ENCODE measurements at regions not wholly inside any gene's neighbourhood (a gene's known extent, or its start where the extent isn't known, plus 50 kb on each side); places are given as distances from the start of the nearest gene placed in this dataset.
A peak's percentile ranks its signal among the peaks of the same experiment; 100 is the strongest.

DNA sequence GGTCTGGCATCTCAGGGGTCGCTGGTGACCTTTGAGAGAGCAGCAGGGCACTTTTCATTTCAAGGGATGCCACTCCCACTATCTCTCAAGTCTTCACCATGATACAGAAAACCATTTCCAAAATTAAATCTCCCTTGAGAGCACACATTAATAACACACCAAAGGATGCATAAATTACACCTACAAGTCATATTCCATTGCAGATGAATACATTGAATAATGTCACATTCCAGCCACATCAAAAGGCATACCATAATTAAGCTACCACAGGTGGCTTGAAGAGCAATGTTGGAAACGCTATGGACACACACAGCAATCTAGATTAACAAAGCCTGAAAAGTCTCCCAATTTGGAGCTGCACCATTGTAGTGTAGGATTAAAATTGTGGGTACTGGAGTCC is 353.3 kb upstream of the ZMIZ1 start:
- intact Hi-C loops (cut with DNase I; ENCODE audit: low total_unique reads) (no loop called here), in situ Hi-C loops (cut with MboI; ENCODE audit: low sequenced_read_pairs in 4 of 4) (no loop called here)
- ATAC-seq (no peak), DNase-seq (no peak)
- H3K36me3 ChIP-seq = no peaks in the 10 kb centered on the region
- TF ChIP-seq POLR2A (IDR thresholded peaks at IDR 0.05) = no peak
- TF ChIP-seq, protein P1, sequence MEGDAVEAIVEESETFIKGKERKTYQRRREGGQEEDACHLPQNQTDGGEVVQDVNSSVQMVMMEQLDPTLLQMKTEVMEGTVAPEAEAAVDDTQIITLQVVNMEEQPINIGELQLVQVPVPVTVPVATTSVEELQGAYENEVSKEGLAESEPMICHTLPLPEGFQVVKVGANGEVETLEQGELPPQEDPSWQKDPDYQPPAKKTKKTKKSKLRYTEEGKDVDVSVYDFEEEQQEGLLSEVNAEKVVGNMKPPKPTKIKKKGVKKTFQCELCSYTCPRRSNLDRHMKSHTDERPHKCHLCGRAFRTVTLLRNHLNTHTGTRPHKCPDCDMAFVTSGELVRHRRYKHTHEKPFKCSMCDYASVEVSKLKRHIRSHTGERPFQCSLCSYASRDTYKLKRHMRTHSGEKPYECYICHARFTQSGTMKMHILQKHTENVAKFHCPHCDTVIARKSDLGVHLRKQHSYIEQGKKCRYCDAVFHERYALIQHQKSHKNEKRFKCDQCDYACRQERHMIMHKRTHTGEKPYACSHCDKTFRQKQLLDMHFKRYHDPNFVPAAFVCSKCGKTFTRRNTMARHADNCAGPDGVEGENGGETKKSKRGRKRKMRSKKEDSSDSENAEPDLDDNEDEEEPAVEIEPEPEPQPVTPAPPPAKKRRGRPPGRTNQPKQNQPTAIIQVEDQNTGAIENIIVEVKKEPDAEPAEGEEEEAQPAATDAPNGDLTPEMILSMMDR (IDR thresholded peaks at IDR 0.05 in 4 of 5, conservative IDR thresholded peaks at IDR 0.05 in 1 of 5) = no peak
- H3K27ac ChIP-seq = no peak overlapping the region
- no peak overlapping the region for H3K4me3 ChIP-seq
- no peaks in the 10 kb centered on the region for H3K9me3 ChIP-seq
- H3K4me1 ChIP-seq = peaks cover 8 to 13% of the 10 kb centered on the region in 2 donors
- H3K27me3 ChIP-seq = no peaks in the 10 kb centered on the region

- in situ Hi-C loops (cut with MboI; ENCODE audit: low sequenced_read_pairs in 4 of 4) (no loop called here), intact Hi-C loops (cut with DNase I; ENCODE audit: low total_unique reads) (no loop called here)
- Histone ChIP-seq H3K36me3 (no peaks in the 10 kb centered on the region), H3K9me3 (no peaks in the 10 kb centered on the region), H3K27me3 (no peaks in the 10 kb centered on the region), H3K4me3 (no peak overlapping the region), H3K27ac (no peak overlapping the region), H3K4me1 (peaks cover 8 to 13% of the 10 kb centered on the region in 2 donors)
- DNase-seq (no peak), ATAC-seq (no peak)
- TF ChIP-seq, protein P1 (IDR thresholded peaks at IDR 0.05 in 4 of 5, conservative IDR thresholded peaks at IDR 0.05 in 1 of 5) = no peak
Observed at GRCh38 chr10:78716043-78716660, 352.6 kb upstream of the ZMIZ1 start.

GRCh38 chr10:78717200-78717599 is 351.6 kb upstream of the ZMIZ1 start:
- H3K27me3 ChIP-seq = no peaks in the 10 kb centered on the region
- H3K4me1 ChIP-seq = peaks cover 8 to 13% of the 10 kb centered on the region in 2 donors
- H3K4me3 ChIP-seq = no peak overlapping the region
- intact Hi-C loops (cut with DNase I; ENCODE audit: low total_unique reads) = no loop called here
- no peak for ATAC-seq
- H3K9me3 ChIP-seq = no peaks in the 10 kb centered on the region
- in situ Hi-C loops (cut with MboI; ENCODE audit: low sequenced_read_pairs in 4 of 4) = no loop called here
- TF ChIP-seq POLR2A (IDR thresholded peaks at IDR 0.05) = no peak
- TF ChIP-seq, protein P1 (IDR thresholded peaks at IDR 0.05 in 4 of 5, conservative IDR thresholded peaks at IDR 0.05 in 1 of 5) = no peak
- peak in 1 of 2 donors; percentile 21 for DNase-seq
- H3K36me3 ChIP-seq = no peaks in the 10 kb centered on the region
- no peak overlapping the region for H3K27ac ChIP-seq

DNA sequence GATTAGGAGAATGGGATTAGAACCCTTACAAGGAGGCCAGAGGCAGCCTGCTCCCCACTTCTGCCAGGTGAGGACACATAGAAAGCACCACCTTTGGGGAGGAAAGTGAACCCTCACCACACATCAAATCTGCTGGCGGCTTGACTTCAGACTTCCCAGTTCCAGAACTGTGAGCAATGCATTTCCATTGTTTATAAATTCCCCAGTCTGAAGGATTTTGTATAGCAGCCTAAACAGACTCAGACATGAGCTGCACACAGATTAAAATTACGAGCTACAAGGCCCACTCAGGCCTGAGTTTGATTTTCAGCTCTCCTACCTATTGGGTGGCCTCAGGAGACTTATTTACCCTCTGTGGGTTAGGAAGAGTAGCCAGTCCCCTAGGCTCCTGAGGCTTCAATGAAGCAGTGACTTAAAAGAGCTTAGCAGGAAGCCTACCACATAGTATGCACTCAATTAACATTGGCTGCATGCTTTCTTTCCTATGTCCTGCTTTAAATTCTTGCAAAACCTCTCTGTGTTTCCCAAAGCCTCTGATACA is 350.7 kb upstream of the ZMIZ1 start:
- Histone ChIP-seq H3K9me3 (no peaks in the 10 kb centered on the region), H3K4me3 (no peak overlapping the region), H3K27me3 (no peaks in the 10 kb centered on the region), H3K4me1 (peaks cover 8 to 13% of the 10 kb centered on the region in 2 donors), H3K27ac (no peak overlapping the region), H3K36me3 (no peaks in the 10 kb centered on the region)
- intact Hi-C loops (cut with DNase I; ENCODE audit: low total_unique reads) (no loop called here), in situ Hi-C loops (cut with MboI; ENCODE audit: low sequenced_read_pairs in 4 of 4) (no loop called here)
- ATAC-seq (no peak), DNase-seq (no peak)
- TF ChIP-seq, protein P1 (IDR thresholded peaks at IDR 0.05 in 4 of 5, conservative IDR thresholded peaks at IDR 0.05 in 1 of 5) = no peak
- no peak for TF ChIP-seq POLR2A (IDR thresholded peaks at IDR 0.05)

DNA sequence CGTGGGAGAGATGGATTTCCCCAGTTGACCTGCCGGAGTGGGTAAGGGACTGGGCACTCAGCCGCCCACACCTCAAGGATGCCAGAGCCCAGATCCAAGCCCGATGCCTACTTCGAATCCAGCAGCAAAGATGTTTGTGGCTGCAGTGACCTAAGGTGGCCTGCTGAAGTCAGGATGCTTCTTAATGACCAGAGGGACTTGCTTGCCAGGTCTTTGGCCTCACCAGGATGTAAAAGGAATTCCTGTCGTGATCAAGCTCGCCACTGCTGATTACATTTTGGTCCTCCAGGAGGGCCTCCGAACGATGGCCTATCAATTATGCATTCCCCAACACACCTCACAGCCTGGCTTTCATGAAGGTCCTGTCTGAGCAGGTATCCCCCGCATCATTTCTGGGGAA is 349.5 kb upstream of the ZMIZ1 start:
- Histone ChIP-seq H3K27ac (no peak overlapping the region), H3K4me3 (no peak overlapping the region), H3K4me1 (peaks cover 8 to 13% of the 10 kb centered on the region in 2 donors), H3K27me3 (no peaks in the 10 kb centered on the region), H3K9me3 (no peaks in the 10 kb centered on the region), H3K36me3 (no peaks in the 10 kb centered on the region)
- ATAC-seq (no peak), DNase-seq (no peak)
- in situ Hi-C loops (cut with MboI; ENCODE audit: low sequenced_read_pairs in 4 of 4) (no loop called here), intact Hi-C loops (cut with DNase I; ENCODE audit: low total_unique reads) (no loop called here)
- TF ChIP-seq, protein P1 (IDR thresholded peaks at IDR 0.05 in 4 of 5, conservative IDR thresholded peaks at IDR 0.05 in 1 of 5) = no peak
- TF ChIP-seq POLR2A (IDR thresholded peaks at IDR 0.05) = no peak

All from gastrocnemius medialis (tissue), 4 donors.